HepG2 (cell line): ENCODE measurements at regions not wholly inside any gene's neighbourhood (a gene's known extent, or its start where the extent isn't known, plus 50 kb on each side); places are given as distances from the start of the nearest gene placed in this dataset.

Experiments used
- CBFB ChIP-seq: sonication (generic); formaldehyde crosslinking; IDR thresholded peaks from 2 replicates; pipeline ENCODE4 v1.4.0; 2020; ENCODE audit warnings: missing genetic modification reagents
- FOXA1 ChIP-seq, 2 experiments: fragments of 450-650 bp in 1 of 2; sonication (generic) in 1 of 2; formaldehyde crosslinking in 1 of 2; IDR thresholded peaks; 2 replicates each; pipeline versions ENCODE4 v1.4.0 to v1.6.1; 2016 to 2020; ENCODE audit warnings: missing genetic modification reagents in 1 of 2
- MXI1 ChIP-seq: IDR thresholded peaks from 3 replicates; pipeline ENCODE4 v1.6.1; 2012; ENCODE audit warnings: low read depth, low read length, inconsistent platforms, borderline replicate concordance
- NPAS2 ChIP-seq: sonication (generic); formaldehyde crosslinking; IDR thresholded peaks from 2 replicates; pipeline ENCODE4 v1.8.0; 2022; ENCODE audit warnings: mild to moderate bottlenecking, missing genetic modification reagents, borderline replicate concordance
- NR2F2 ChIP-seq: IDR thresholded peaks from 2 replicates; pipeline ENCODE4 v1.6.1; 2012; ENCODE audit warnings: low read depth, inconsistent platforms, borderline replicate concordance
- PHB2 ChIP-seq: fragments of 450-650 bp; IDR thresholded peaks from 2 replicates; pipeline ENCODE4 v1.6.1; 2018; ENCODE audit not compliant: partially characterized antibody
- SMAD9 ChIP-seq: sonication (generic); formaldehyde crosslinking; IDR thresholded peaks from 2 replicates; pipeline ENCODE4 v1.5.1; 2020; ENCODE audit warnings: mild to moderate bottlenecking, missing genetic modification reagents
- TAF1 ChIP-seq: sonication (generic); formaldehyde crosslinking; IDR thresholded peaks from 2 replicates; pipeline ENCODE4 v1.4.0; 2020; ENCODE audit warnings: missing genetic modification reagents
- ZNF343 ChIP-seq: sonication (generic); formaldehyde crosslinking; IDR thresholded peaks from 2 replicates; pipeline ENCODE4 v1.4.0; 2020; ENCODE audit warnings: mild to moderate bottlenecking, missing genetic modification reagents
- TF ChIP-seq, protein P1 (sequence below): sonication (generic); formaldehyde crosslinking; IDR thresholded peaks from 2 replicates; pipeline ENCODE4 v1.5.1; 2020; ENCODE audit warnings: mild to moderate bottlenecking, missing genetic modification reagents, moderate library complexity
- TF ChIP-seq, protein P2 (sequence below): sonication (generic); formaldehyde crosslinking; IDR thresholded peaks from 2 replicates; pipeline ENCODE4 v1.4.0; 2020; ENCODE audit warnings: missing genetic modification reagents, mild to moderate bottlenecking, borderline replicate concordance
- TF ChIP-seq, protein P3 (sequence below): sonication (generic); formaldehyde crosslinking; IDR thresholded peaks from 2 replicates; pipeline ENCODE4 v1.4.0; 2020; ENCODE audit warnings: missing genetic modification reagents, borderline replicate concordance
- TF ChIP-seq, protein P4 (sequence below): sonication (generic); formaldehyde crosslinking; IDR thresholded peaks from 2 replicates; pipeline ENCODE4 v1.8.0; 2022; ENCODE audit warnings: low read depth, missing genetic modification reagents
- TF ChIP-seq, protein P5 (sequence below): sonication (generic); formaldehyde crosslinking; IDR thresholded peaks from 2 replicates; pipeline ENCODE4 v1.4.0; 2020; ENCODE audit warnings: missing genetic modification reagents, borderline replicate concordance

DNA sequence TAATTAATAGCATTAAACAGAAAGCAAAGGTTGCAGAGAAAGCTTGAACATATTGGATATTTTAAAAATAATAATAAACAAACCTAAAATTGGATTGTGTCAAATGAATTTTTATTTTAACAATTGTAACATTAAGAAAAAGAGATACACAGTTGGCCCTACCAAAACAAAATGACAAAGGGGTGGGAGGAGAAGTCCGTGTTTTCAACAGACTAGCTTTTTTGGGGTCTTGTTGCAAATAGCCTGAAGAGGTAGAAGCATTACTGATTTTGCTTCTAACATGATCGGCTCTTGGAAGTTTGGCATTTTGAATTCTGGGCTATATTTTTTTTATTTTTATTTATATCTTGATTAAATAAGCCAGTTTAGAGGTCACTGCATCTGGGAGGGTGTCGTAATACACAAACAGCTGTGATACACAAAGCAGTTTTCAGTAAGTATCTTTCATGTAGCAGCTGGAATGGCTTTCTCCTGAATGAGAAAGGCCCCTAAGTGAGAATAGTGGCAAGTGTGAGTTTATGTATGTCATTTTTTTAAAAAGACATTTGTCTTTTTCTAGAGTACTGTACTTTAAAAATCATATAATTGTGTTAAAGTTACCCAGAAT lies 85.5 kb upstream of the ZNF217 start (continued):
- TF ChIP-seq, protein P1, sequence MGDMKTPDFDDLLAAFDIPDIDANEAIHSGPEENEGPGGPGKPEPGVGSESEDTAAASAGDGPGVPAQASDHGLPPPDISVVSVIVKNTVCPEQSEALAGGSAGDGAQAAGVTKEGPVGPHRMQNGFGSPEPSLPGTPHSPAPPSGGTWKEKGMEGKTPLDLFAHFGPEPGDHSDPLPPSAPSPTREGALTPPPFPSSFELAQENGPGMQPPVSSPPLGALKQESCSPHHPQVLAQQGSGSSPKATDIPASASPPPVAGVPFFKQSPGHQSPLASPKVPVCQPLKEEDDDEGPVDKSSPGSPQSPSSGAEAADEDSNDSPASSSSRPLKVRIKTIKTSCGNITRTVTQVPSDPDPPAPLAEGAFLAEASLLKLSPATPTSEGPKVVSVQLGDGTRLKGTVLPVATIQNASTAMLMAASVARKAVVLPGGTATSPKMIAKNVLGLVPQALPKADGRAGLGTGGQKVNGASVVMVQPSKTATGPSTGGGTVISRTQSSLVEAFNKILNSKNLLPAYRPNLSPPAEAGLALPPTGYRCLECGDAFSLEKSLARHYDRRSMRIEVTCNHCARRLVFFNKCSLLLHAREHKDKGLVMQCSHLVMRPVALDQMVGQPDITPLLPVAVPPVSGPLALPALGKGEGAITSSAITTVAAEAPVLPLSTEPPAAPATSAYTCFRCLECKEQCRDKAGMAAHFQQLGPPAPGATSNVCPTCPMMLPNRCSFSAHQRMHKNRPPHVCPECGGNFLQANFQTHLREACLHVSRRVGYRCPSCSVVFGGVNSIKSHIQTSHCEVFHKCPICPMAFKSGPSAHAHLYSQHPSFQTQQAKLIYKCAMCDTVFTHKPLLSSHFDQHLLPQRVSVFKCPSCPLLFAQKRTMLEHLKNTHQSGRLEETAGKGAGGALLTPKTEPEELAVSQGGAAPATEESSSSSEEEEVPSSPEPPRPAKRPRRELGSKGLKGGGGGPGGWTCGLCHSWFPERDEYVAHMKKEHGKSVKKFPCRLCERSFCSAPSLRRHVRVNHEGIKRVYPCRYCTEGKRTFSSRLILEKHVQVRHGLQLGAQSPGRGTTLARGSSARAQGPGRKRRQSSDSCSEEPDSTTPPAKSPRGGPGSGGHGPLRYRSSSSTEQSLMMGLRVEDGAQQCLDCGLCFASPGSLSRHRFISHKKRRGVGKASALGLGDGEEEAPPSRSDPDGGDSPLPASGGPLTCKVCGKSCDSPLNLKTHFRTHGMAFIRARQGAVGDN (CRISPR knock-in tag) = no peak
- TF ChIP-seq PHB2 = no peak
- TF ChIP-seq, protein P2, sequence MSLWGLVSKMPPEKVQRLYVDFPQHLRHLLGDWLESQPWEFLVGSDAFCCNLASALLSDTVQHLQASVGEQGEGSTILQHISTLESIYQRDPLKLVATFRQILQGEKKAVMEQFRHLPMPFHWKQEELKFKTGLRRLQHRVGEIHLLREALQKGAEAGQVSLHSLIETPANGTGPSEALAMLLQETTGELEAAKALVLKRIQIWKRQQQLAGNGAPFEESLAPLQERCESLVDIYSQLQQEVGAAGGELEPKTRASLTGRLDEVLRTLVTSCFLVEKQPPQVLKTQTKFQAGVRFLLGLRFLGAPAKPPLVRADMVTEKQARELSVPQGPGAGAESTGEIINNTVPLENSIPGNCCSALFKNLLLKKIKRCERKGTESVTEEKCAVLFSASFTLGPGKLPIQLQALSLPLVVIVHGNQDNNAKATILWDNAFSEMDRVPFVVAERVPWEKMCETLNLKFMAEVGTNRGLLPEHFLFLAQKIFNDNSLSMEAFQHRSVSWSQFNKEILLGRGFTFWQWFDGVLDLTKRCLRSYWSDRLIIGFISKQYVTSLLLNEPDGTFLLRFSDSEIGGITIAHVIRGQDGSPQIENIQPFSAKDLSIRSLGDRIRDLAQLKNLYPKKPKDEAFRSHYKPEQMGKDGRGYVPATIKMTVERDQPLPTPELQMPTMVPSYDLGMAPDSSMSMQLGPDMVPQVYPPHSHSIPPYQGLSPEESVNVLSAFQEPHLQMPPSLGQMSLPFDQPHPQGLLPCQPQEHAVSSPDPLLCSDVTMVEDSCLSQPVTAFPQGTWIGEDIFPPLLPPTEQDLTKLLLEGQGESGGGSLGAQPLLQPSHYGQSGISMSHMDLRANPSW (CRISPR knock-in tag) = no peak
- no peak for TF ChIP-seq NPAS2 (CRISPR knock-in tag)
- no peak for TF ChIP-seq SMAD9 (CRISPR knock-in tag)
- TF ChIP-seq ZNF343 (CRISPR knock-in tag) = 0 out of 2 replicates have a peak, but pooled peaks have one; percentile 37
- TF ChIP-seq MXI1 = no peak
- TF ChIP-seq, protein P3, sequence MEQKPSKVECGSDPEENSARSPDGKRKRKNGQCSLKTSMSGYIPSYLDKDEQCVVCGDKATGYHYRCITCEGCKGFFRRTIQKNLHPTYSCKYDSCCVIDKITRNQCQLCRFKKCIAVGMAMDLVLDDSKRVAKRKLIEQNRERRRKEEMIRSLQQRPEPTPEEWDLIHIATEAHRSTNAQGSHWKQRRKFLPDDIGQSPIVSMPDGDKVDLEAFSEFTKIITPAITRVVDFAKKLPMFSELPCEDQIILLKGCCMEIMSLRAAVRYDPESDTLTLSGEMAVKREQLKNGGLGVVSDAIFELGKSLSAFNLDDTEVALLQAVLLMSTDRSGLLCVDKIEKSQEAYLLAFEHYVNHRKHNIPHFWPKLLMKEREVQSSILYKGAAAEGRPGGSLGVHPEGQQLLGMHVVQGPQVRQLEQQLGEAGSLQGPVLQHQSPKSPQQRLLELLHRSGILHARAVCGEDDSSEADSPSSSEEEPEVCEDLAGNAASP (CRISPR knock-in tag) = 0 out of 2 replicates have a peak, but pooled peaks have one; percentile 10
- TF ChIP-seq, protein P4, sequence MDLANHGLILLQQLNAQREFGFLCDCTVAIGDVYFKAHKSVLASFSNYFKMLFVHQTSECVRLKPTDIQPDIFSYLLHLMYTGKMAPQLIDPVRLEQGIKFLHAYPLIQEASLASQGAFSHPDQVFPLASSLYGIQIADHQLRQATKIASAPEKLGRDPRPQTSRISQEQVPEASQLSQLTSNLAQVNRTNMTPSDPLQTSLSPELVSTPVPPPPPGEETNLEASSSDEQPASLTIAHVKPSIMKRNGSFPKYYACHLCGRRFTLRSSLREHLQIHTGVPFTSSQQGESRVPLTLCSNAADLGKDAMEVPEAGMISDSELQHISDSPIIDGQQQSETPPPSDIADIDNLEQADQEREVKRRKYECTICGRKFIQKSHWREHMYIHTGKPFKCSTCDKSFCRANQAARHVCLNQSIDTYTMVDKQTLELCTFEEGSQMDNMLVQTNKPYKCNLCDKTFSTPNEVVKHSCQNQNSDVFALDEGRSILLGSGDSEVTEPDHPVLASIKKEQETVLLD = no peak
- TF ChIP-seq FOXA1 (IDR thresholded peaks at IDR 0.05) = no peak
- peak; percentile 49; the same call in 1 of the 2 replicates for TF ChIP-seq FOXA1 (CRISPR knock-in tag; IDR thresholded peaks at IDR 0.05)
- TF ChIP-seq CBFB (CRISPR knock-in tag) = no peak
- TF ChIP-seq, protein P5, sequence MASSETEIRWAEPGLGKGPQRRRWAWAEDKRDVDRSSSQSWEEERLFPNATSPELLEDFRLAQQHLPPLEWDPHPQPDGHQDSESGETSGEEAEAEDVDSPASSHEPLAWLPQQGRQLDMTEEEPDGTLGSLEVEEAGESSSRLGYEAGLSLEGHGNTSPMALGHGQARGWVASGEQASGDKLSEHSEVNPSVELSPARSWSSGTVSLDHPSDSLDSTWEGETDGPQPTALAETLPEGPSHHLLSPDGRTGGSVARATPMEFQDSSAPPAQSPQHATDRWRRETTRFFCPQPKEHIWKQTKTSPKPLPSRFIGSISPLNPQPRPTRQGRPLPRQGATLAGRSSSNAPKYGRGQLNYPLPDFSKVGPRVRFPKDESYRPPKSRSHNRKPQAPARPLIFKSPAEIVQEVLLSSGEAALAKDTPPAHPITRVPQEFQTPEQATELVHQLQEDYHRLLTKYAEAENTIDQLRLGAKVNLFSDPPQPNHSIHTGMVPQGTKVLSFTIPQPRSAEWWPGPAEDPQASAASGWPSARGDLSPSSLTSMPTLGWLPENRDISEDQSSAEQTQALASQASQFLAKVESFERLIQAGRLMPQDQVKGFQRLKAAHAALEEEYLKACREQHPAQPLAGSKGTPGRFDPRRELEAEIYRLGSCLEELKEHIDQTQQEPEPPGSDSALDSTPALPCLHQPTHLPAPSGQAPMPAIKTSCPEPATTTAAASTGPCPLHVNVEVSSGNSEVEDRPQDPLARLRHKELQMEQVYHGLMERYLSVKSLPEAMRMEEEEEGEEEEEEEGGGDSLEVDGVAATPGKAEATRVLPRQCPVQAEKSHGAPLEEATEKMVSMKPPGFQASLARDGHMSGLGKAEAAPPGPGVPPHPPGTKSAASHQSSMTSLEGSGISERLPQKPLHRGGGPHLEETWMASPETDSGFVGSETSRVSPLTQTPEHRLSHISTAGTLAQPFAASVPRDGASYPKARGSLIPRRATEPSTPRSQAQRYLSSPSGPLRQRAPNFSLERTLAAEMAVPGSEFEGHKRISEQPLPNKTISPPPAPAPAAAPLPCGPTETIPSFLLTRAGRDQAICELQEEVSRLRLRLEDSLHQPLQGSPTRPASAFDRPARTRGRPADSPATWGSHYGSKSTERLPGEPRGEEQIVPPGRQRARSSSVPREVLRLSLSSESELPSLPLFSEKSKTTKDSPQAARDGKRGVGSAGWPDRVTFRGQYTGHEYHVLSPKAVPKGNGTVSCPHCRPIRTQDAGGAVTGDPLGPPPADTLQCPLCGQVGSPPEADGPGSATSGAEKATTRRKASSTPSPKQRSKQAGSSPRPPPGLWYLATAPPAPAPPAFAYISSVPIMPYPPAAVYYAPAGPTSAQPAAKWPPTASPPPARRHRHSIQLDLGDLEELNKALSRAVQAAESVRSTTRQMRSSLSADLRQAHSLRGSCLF (CRISPR knock-in tag) = no peak
- TF ChIP-seq TAF1 (CRISPR knock-in tag) = no peak
- no peak for TF ChIP-seq NR2F2
